Stimulated activated CD4-positive, alpha-beta T cell treated with anti-CD3 and anti-CD28 coated beads, TNF-alpha, amount 100 ng/mL, for 24 hours (primary cell): ENCODE measurements at regions not wholly inside any gene's neighbourhood (a gene's known extent, or its start where the extent isn't known, plus 50 kb on each side); places are given as distances from the start of the nearest gene placed in this dataset.

Experiments used
- DNase-seq, 3 experiments: peaks; one replicate each; pipeline ENCODE4 v3.0.0-alpha.2; 2020; ENCODE audit warnings: low read depth in 3 of 3

GRCh38 chr13:21318891-21319532 is 140.1 kb downstream of the ZDHHC20 start:
- DNase-seq, result no peak

GRCh38 chr13:21319869-21320641 is 139.0 kb downstream of the ZDHHC20 start:
- DNase-seq, result no peak

GRCh38 chr13:21320642-21321034 is 138.5 kb downstream of the ZDHHC20 start:
- DNase-seq, result no peak

- no peak for DNase-seq
Observed at GRCh38 chr13:21321269-21321668, 137.8 kb downstream of the ZDHHC20 start.

- DNase-seq, result no peak
Observed at GRCh38 chr13:21322327-21322965, 136.7 kb downstream of the ZDHHC20 start.
